UCSD-AML1 (cell line): ENCODE measurements at regions not wholly inside any gene's neighbourhood (a gene's known extent, or its start where the extent isn't known, plus 50 kb on each side); places are given as distances from the start of the nearest gene placed in this dataset.
"Not testable (repeated sequence)": the region's sequence is repeated elsewhere in the genome, so short reads cannot be mapped to it uniquely, and the experiment has no call there.

Experiments used
- DNase-seq: peaks from one replicate; lab custom pipeline; 2025; ENCODE audit not compliant: unreplicated experiment; lab: John Stamatoyannopoulos, UW

DNA sequence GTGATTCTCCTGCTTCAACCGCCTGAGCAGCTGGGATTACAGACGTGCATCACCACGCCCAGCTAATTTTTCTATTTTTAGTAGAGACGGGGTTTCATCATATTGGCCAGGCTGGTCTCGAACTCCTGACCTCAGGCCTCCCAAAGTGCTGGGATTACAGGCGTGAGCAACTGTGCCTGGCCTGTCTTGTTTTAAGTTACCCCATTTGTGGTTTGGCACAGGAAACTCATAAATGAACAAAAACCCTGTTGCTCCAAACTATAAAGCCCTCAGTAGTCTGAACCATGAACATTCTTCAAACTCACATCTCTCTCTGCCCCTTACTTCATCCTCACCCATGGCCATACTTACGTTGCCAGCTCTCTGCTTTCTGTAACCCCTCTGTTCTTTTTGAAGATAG lies 61.7 kb downstream of the RHOU start:
- DNase-seq, result not testable (repeated sequence)

GRCh38 chr1:228798035-228798434 lies 62.8 kb downstream of the RHOU start:
- DNase-seq, result no peak

DNA sequence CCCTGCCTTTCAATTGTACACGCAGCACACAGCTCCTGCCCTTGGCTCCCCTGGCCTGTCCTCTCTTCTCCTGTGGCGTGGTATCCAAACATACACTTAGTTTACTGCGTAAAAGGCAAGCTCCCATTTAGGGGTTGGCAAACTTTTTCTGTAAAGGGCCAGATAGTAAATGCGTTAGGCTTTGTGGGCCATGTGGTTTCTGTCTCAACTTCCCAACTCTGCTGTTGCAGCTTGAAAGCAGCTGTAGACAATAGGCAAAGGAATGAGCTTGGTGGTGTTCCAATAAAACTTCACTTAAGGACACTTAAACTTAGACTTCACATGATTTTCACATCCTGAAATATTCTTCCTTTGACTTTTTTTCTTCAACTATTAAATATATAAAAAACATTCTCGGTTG lies 63.3 kb downstream of the RHOU start:
- DNase-seq, result no peak

- DNase-seq, result no peak
Observed at GRCh38 chr1:228799924-228800323, 64.6 kb downstream of the RHOU start.

- DNase-seq, result no peak
Observed at GRCh38 chr1:228801068-228801467, 65.8 kb downstream of the RHOU start.

DNA sequence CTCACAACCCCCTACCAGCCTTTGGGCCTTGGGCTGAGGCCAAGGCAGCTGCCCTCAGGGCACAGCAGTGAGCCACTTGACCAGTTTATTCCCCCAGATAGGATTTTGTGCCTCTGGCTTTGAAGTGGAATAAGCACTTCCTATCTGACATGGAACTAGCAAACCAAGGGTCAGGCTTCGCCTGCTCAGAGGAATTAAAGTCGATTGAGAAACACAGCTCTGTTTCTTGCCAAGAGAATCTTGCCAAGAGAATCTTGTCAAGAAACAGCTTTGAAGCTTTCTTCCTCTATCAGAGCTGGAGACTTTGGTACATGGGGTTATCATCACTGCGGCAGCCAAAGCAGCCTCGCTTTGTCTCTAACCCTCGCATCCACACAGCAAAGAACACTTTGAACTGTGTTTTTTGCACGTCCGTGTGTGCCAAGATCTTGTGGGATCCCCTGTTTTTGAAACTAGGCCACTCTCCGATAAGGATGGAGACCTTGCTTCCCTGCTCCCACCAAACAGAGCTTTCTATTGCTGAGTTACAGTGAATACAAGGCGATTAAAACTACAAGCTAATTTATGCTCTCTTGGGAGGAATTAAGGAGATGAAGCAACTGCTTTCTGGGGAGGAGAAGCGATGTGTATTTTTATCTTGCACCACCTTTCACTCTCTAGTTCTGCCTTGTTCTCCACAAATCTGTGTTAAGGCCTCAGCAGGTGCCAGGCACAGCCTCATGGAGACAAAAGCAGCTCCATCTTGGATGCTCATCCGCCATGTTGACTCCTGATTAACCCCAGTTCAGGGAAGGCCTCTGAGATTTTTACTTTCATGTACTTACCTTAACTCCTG lies 67.3 kb downstream of the RHOU start:
- no peak for DNase-seq

- no peak for DNase-seq
Observed at GRCh38 chr1:228803421-228803820, 68.1 kb downstream of the RHOU start.

- DNase-seq, result no peak
Observed at GRCh38 chr1:228804173-228804572, 68.9 kb downstream of the RHOU start.

GRCh38 chr1:228804640-228805413 lies 69.5 kb downstream of the RHOU start:
- no peak for DNase-seq

GRCh38 chr1:228807904-228808605 lies 72.8 kb downstream of the RHOU start:
- DNase-seq, result no peak

DNA sequence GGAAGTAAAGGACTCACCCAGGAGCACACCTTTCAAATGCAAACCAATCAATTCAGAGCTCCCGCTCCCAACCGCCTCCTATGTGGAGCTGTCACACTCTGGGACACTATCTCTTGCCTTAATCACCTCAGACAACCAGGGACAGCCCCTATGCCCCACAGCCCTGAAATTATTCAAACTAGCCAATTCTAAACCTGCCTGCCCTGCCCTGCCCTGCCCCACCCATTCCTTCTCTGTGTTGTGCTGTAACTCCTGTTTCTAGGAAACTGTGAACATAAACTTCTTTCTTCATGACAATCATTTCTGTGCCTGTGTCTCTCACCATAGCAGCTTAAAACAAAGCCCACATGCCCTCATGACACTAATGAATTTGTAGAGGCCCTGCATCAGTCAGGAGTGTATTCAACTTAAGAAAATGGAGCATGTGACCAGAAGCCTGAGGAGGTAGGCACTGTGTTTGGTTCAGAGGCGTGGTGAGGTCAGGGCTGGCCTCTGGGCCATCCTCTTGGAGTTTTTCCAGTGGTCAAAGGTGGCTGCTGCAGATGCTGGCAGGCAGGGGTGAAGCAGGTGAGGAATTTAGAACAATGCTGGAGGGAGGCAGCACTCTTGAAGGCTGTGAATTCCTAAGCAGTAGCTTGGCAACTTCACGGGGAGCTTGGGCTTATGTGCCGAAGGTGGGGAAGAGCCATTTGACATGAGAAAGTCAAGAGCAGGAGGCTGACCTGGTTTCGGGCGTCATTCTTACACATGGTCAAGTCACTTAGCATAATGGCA lies 74.5 kb downstream of the RHOU start:
- DNase-seq, result no peak

DNA sequence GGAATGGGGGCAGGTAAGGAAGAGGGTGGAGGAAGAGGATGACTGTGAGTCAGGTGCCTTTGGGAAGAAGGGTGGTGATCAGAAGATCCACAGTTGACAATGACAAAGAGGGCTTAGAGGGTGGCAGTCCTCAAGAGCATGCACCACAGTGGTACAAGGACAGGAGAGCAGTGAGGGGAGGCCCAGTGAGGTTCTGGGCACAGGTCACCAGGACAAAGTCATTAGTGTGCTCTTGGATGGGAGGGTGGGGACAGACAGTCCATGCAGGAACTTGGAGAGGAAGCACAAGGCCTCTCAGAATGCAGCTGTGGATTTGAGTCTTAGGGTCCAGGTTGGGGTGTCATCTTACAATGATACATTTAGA lies 75.1 kb downstream of the RHOU start:
- no peak for DNase-seq

GRCh38 chr1:228810878-228811711 lies 75.8 kb downstream of the RHOU start:
- no peak for DNase-seq

DNA sequence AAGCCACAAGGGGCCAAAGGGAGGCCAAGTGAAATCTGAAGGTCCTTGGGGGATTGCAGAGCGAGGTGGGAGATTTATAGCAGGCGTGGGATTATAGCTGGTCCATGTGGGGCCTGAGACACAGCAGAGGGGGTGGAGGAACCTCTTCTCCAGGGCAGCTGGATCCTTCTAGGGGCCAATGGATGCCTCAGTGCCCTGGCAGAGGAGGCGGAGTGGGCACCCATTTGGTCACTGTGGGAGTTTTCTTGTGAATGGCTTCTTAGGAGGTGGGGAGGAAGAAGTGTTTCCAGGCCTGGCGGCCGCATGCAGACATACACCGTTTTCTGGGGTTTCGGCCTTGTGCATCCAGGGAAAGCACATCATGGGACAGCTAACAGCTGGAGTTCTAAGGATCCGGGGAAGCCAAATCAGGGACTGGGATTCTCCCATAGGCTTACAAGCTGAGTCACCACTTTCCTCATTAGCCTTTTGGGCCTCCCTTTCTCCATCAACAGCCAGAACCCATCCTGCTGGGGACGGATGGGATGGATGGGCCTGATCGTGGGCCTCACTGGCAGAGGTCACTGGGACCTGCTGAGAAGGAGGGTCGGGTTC lies 76.5 kb downstream of the RHOU start:
- DNase-seq, result no peak

DNA sequence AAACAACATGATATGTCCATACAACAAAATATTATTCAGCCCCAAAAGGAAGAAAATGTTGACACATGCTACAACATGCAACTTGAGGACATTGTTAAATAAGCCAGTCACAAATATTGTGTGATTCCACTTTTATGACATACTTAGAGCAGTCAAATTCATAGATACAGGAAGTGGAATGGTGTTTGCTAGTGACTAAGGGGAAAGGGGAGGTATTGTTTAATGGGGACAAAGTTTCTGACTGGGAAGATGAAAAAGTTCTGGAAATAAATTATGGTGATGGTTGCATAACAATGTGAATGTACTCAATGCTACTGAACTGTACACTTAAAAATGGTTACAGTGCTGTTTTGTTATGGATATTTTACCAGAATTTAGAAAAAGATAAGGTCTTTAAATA lies 77.7 kb downstream of the RHOU start:
- DNase-seq, result no peak

GRCh38 chr1:228814176-228814575 lies 78.9 kb downstream of the RHOU start:
- no peak for DNase-seq

DNA sequence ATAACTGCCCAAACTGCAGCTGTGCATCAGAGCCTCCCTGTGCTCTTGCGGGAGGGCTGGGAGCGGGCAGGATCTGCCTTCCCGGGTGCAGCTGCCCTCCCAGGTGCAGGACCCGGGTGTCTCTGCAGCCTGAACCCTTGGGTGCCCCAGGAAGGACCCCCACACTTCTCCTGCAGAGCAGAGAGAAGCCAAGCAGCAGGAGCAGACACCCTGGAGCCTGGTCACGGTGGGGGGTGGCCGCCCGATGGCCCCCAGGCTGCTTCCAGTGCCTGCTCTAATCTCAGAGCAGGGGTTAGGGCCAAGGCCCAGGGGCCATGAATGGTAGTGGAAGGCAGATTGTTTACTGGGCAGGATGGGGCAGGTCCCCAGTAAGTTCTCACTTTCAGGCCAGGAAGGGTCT lies 83.0 kb downstream of the RHOU start:
- no peak for DNase-seq

- DNase-seq, result no peak
Observed at GRCh38 chr1:228818928-228819630, 83.8 kb downstream of the RHOU start.

DNA sequence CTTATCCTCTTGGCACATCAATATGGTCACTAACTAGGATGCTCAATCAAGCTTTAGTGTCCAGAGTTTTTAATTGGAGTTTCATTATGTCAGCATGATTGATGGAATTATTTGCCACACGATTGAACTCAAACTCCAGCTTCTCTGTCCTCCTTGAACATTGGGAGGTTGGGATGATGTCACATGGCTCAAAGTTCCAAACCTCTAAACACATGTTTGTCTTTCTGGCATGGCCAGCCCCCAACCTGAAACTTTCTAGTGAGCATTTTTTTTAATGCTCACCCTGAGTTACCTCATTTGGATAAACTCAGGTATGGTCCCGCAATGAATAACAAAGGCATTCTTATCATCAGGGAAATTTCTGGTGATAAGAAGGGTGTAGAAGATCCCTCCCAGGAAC lies 86.0 kb downstream of the RHOU start:
- DNase-seq, result no peak
